Liver (tissue), 8 donors: ENCODE measurements at regions not wholly inside any gene's neighbourhood (a gene's known extent, or its start where the extent isn't known, plus 50 kb on each side); places are given as distances from the start of the nearest gene placed in this dataset.
A peak's percentile ranks its signal among the peaks of the same experiment; 100 is the strongest.

ENCODE experiments used
- DNase-seq: peaks from one replicate; pipeline ENCODE4 v3.0.0-alpha.2; 2017; ENCODE audit warnings: low spot score
- H3K27ac ChIP-seq, 2 donors: one replicate each; pipeline ENCODE4 v1.7.0; 2013; ENCODE audit warnings: inconsistent platforms in 2 of 2, low read length in 2 of 2, control low read depth in 1 of 2, low read depth in 1 of 2, mild to moderate bottlenecking in 1 of 2
- H3K27me3 ChIP-seq, 4 donors: one replicate each; pipeline versions ENCODE4 v1.6.1 to v1.7.0; 2013; ENCODE audit warnings: low read length in 3 of 4, inconsistent platforms in 1 of 4, mild to moderate bottlenecking in 1 of 4, moderate library complexity in 1 of 4; ENCODE audit not compliant: control insufficient read depth in 4 of 4, insufficient read depth in 4 of 4
- H3K36me3 ChIP-seq, 4 donors: one replicate each; pipeline versions ENCODE4 v1.6.1 to v1.7.0; 2013; ENCODE audit warnings: low read length in 3 of 4, mild to moderate bottlenecking in 3 of 4, low read depth in 1 of 4, moderate library complexity in 1 of 4; ENCODE audit not compliant: control insufficient read depth in 4 of 4, insufficient read depth in 3 of 4
- H3K4me1 ChIP-seq, 4 donors: one replicate each; pipeline versions ENCODE4 v1.6.1 to v1.7.0; 2013; ENCODE audit warnings: low read length in 3 of 4, mild to moderate bottlenecking in 3 of 4, moderate library complexity in 1 of 4; ENCODE audit not compliant: control insufficient read depth in 4 of 4, insufficient read depth in 4 of 4
- H3K4me3 ChIP-seq, 3 donors: one replicate each; pipeline versions ENCODE4 v1.6.1 to v1.7.0; 2013; ENCODE audit warnings: low read length in 3 of 3, control low read depth in 1 of 3, low read depth in 1 of 3, mild to moderate bottlenecking in 1 of 3
- H3K9ac ChIP-seq, 2 donors: one replicate each; pipeline ENCODE4 v1.7.0; 2013; ENCODE audit warnings: low read length in 2 of 2, mild to moderate bottlenecking in 2 of 2, moderate library complexity in 2 of 2, control low read depth in 1 of 2, low read depth in 1 of 2
- H3K9me3 ChIP-seq, 4 donors: one replicate each; pipeline versions ENCODE4 v1.6.1 to v1.7.0; 2013; ENCODE audit warnings: low read length in 3 of 4; ENCODE audit not compliant: control insufficient read depth in 4 of 4
- CTCF ChIP-seq: fragments of 150-350 bp; IDR thresholded peaks from 2 replicates; pipeline ENCODE4 v1.5.1; 2017; ENCODE audit warnings: improper control_type of control experiment, low read depth, low read length; ENCODE audit not compliant: missing input control
- EGR1 ChIP-seq, 2 donors: IDR thresholded peaks; 2 replicates each; pipeline ENCODE4 v1.6.1; 2016 to 2018; ENCODE audit warnings: antibody characterized with exemption in 2 of 2, low read depth in 2 of 2
- FOXA1 ChIP-seq: IDR thresholded peaks from 2 replicates; pipeline ENCODE4 v1.6.1; 2016; ENCODE audit warnings: antibody characterized with exemption
- GABPA ChIP-seq, 2 donors: IDR thresholded peaks in 1 of 2; conservative IDR thresholded peaks in 1 of 2; 2 replicates each; pipeline ENCODE4 v1.6.1; 2016; ENCODE audit warnings: antibody characterized with exemption in 2 of 2, mild to moderate bottlenecking in 1 of 2, moderate library complexity in 1 of 2
- HNF4A ChIP-seq, 2 donors: conservative IDR thresholded peaks; 2 replicates each; pipeline ENCODE4 v1.6.1; 2016; ENCODE audit warnings: antibody characterized with exemption in 2 of 2, mild to moderate bottlenecking in 2 of 2
- HNF4G ChIP-seq: IDR thresholded peaks from 2 replicates; pipeline ENCODE4 v1.6.1; 2016; ENCODE audit warnings: antibody characterized with exemption
- NR2F2 ChIP-seq: IDR thresholded peaks from 2 replicates; pipeline ENCODE4 v1.6.1; 2016; ENCODE audit warnings: antibody characterized with exemption
- REST ChIP-seq: IDR thresholded peaks from 2 replicates; pipeline ENCODE4 v1.6.1; 2016; ENCODE audit warnings: antibody characterized with exemption, mild to moderate bottlenecking
- RXRA ChIP-seq, 2 donors: IDR thresholded peaks; 2 replicates each; pipeline ENCODE4 v1.6.1; 2017 to 2018; ENCODE audit warnings: antibody characterized with exemption in 2 of 2, mild to moderate bottlenecking in 1 of 2
- SP1 ChIP-seq: IDR thresholded peaks from 2 replicates; pipeline ENCODE4 v1.6.1; 2018; ENCODE audit warnings: antibody characterized with exemption, mild to moderate bottlenecking
- TAF1 ChIP-seq: conservative IDR thresholded peaks from 2 replicates; pipeline ENCODE4 v1.6.1; 2016; ENCODE audit warnings: antibody characterized with exemption, mild to moderate bottlenecking
- WGBS: extraction: QIAGEN DNeasy Blood & Tissue Kit; methylation state at CpG from one replicate; pipeline ENCODE4 v1.1.7; 2013; 5-methylcytosine and 5-hydroxymethylcytosine counted together
- donor health status: healthy.
- donor health status: healthy.
- donor health status: healthy.
- donor health status: healthy.
- donor health status: healthy.

- Histone ChIP-seq H3K4me1 (no peaks in the 10 kb centered on the region), H3K4me3 (no peak overlapping the region), H3K27ac (peak overlapping the region in 1 of 2 donors; percentile 65), H3K9me3 (no peaks in the 10 kb centered on the region), H3K9ac (no peak overlapping the region), H3K27me3 (no peaks in the 10 kb centered on the region), H3K36me3 (no peaks in the 10 kb centered on the region)
- 50% methylated on average over 3 of the region's 3 CpGs for WGBS
- TF ChIP-seq NR2F2 (peak; percentile 14), HNF4A (conservative IDR thresholded peaks at IDR 0.05) (peak; percentile 55 to 66), TAF1 (no peak), RXRA (IDR thresholded peaks at IDR 0.05) (peak; percentile 37 to 54), CTCF (no peak), SP1 (peak; percentile 63)
- no peak for DNase-seq
These were observed 620.9 kb upstream of the USP24 start for GRCh38 chr1:55836086-55836485.

- TF ChIP-seq REST (no peak), HNF4A (conservative IDR thresholded peaks at IDR 0.05) (no peak), FOXA1 (no peak), EGR1 (IDR thresholded peaks at IDR 0.05; ENCODE audit: low read depth in 2 of 2) (no peak), GABPA (IDR thresholded peaks at IDR 0.05 in 1 of 2, conservative IDR thresholded peaks at IDR 0.05 in 1 of 2) (no peak), CTCF (no peak), HNF4G (no peak)
- no peaks in the 10 kb centered on the region for H3K9me3 ChIP-seq
- no peak overlapping the region for H3K4me3 ChIP-seq
- no peak overlapping the region for H3K27ac ChIP-seq
- DNase-seq, result no peak
- no peaks in the 10 kb centered on the region for H3K4me1 ChIP-seq
- H3K27me3 ChIP-seq, result no peaks in the 10 kb centered on the region
- no peaks in the 10 kb centered on the region for H3K36me3 ChIP-seq
- no peak overlapping the region for H3K9ac ChIP-seq
- 72% methylated on average over 2 of the region's 2 CpGs for WGBS
These were observed 618.4 kb upstream of the USP24 start for GRCh38 chr1:55833529-55834091.
